SK-N-DZ (cell line): ENCODE measurements at regions not wholly inside any gene's neighbourhood (a gene's known extent, or its start where the extent isn't known, plus 50 kb on each side); places are given as distances from the start of the nearest gene placed in this dataset.

ENCODE experiments used
- DNase-seq: peaks from one replicate; pipeline ENCODE4 v3.0.0-alpha.2; 2015; ENCODE audit warnings: low spot score

DNA sequence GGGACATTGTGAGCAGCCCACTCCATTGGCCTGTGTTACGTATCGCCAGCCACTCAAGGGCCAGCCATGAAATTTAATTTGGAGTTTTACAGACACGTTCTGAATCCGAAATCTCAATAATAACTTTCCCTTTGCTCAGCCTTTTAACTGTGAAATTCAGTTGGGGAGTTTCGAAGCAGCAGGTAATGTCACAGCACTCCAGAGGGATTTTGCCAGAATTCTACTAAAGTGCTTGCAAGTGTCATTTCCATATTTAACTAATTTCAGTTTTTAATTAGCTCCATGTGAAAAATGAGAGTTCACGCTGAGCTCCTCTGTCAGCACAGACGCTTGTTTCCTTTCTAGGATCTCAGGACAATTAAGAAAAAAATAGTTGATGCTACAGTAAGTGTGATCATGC is 267.1 kb upstream of the WWC1 start:
- DNase-seq = no peak

DNA sequence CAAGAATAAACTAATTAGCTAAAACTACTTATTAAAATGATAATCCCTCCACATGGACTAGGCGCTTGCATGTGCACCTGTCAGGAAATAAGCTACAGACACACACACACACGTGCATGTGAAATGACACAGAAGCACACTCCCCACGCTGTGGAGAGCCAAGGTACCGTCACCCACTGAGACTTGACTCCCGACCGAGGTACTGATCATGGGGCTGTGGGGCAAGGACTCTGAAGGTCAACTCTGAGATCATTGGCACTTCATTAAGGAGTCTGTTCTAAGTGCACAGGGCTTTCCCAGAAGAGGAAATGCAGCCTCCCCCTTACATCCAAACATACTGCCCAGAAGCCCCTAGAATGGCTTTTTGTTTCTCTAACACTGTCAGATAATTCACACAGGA is 264.4 kb upstream of the WWC1 start:
- no peak for DNase-seq

DNA sequence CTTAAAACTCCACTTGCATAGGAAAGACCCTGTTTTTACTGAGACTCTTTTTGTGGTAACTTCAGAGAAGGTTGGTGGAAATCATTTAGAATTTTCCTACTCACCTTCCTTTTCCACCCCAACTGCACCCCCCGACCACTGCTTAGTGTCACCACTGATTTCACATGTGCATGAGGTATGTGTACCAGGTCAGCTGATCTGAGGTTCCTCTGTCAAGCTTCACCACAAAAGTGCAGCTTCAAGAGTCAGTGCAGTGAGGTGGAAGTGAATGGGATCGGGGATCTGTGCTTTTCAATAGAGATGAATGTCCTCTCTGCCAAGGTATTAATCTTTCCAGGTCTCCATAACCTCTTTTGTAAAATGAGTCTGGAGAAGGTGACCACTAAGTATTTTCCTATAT is 260.5 kb upstream of the WWC1 start:
- no peak for DNase-seq

DNA sequence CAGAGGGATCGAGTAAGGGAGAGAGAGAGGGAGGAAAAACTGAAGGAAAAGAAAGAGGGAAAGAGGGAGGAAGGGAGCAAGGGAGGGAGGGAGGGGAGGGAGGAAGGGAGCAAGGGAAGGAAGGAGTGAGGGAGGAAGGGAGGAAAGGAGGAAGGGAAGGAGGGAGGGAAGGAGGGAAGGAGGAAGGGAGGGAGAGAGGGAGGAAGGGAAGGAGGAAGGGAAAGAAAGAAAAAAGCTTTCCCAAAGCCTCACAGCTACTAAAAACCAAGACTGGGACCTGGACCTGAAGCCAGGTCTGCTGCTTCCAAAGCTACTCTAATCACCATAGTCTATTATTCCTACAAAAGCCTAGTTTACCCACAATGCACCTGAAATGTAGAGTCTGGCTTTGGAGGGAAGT is 259.8 kb upstream of the WWC1 start:
- DNase-seq = no peak

DNA sequence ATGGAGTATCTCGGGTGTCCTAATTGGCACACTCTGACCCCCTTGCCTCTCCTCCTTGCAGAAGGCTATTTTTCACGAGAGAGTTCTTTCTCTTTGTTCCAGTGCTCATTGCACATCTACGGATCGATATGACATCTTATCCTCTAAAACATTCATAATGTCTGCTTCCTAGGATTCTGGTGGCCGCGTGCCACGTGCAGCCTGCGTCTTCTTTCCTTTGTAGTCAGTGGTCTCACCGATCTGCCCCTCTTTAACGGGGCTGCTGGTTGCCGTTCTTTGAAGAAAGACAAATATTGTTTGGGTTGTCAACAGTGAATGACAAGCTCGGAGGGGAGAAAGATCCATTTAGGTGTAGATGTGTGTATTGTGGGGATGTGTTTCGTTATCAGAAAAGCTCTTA is 252.4 kb upstream of the WWC1 start:
- DNase-seq = no peak

DNA sequence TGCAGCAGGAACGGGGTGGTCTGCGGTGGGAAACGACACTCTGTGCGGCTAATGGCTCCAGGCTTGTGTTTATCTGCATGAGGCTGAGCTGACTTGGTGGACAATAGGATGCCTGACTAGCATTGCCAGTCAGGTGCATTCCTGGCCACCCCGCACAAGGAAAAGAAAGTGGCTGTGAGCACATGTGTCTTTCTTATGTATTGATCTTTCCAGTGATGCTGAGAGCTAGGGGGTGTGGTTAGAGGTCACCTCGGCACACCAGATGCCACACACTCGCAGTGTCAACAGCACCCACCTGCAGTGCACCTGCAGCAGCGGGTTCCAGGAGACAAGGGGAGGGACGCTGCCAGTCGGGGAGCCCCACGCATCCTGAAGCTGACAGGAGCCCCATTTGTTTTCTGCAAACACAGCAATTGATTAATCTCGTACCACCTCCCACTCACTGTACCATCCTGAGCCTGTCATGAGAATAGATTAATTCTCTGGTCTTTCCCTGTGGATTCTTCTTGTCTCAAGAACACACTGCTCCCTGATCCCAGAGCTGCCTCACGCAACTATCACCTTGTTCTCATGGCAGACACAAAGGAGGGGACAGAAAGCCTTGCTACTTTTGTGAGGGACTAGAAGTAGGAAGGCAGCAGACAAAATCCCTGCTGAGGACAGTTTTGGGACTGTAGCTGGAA is 251.7 kb upstream of the WWC1 start:
- no peak for DNase-seq

DNA sequence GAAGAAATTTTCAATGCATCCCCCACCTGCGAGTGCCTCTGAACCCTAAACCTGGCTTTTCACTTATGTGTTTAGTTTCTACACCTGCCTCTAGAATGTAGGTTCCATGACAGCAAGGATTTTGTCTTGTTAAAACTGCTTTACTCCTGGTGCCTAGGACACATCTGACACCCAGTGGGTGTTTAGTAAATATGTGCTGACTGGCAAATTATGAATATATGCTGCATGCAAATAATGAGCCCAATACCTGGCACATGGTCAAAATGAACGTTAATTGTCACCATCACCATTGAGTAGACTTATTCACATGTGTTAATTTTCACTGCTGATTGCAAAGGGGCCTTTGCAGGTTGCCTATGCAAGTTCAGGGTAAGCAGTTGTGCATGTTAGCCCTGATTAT is 249.9 kb upstream of the WWC1 start:
- no peak for DNase-seq

DNA sequence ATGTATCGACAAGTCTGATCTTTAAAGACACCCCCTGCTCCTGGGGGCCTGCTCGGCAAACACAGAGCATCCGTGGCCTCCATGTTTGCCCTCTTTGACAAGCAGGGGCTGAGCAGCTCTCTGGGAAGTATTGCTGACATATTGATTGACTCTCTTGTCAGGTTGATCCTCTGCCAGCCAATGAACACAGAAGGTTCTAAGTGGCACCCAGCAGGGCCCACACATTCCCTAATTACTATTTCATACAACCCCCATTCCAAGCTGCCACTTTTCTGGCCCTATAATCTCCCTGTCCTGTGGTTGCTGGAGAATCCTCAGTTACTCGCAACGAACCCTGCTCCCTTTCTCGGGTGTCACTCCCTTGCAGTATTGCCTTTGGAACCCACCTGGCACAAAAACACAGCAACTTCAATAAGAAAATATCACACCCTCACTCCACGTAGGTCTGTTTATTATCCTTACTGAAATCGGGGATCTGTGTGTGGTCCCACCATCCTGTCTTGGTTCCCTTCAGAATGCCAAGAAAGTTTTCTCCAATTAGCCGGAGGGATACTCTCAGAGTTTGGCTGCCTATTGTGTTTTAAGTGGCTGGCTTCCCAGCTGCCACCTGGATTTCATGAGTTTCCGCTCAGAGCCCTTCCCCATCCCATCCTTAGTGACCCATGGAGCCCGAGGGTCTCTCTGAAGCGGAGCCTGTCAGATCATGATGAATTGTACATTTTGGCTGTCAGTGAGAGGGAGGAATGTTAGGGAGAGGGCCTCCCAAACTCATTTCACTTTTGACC is 249.0 kb upstream of the WWC1 start:
- DNase-seq = no peak

DNA sequence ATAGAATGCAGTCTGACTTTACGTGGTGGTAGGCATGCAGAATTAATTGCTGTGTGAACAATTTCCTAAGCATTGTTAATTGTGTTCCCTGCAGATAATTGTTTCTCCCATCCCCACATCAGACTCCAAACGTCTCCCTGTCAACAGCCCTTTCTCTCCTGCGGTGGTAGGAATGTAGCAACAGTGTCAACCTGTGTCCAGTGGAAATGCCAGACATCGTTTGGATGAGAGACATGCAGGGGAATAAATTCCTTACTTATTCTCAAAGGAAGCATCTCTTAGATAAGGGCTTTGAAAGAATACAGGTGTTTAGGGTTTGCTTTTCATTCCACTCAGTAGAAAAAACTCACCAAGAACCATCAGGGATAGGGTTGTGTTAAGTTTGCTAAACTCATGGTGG is 245.3 kb upstream of the WWC1 start:
- no peak for DNase-seq

DNA sequence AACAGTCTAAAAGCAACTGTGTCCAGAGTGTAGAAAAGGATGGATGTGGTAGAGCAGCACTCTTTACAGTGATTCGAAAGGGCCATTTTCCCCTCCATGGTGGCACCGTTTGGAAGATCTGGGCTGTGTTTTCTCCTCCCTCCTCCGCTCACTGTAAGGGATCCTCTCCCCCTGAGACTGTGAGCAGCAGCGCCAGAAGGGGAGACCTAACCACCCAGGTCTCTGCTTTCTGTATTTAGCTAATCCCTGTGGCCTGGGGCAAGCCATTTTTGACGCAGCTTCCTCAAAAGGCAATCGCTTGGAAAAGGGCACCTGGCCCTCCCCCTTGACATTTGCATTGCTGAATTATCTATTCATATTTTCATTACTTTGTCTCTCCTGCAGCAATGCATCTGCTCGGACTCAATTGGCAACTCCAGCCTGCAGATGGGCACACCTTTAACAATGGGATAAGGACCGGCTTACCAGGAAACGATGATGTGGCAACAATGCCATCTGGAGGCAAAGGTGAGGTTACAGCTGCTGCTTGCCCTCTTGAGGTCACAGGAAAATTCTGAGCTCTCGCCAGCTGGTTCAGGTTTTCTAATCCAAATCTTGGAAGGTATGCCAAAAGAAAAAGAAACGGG is 244.3 kb upstream of the WWC1 start:
- DNase-seq = peak; percentile 72

DNA sequence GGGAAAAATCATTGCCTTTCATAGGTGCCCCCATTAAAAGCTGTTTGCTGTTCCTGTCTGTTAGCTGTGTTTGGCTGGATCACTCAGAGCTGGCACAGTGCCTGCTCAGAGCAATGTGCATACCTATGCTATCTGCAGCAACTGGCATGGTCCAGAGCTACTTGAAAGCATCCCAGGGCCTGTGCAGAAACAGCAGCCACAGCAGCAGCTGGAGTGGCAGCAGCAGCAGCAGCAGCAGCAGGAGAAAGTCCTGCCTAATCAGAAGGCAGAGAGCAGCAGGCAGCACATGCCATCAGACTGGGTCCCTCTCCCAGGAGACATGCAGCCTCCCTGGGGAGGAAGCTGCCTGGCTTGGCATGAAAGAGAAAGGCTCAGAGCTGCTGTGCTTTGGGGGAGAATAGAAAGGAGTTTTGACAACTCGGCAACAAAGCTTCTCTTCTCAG is 243.8 kb upstream of the WWC1 start:
- peak; percentile 36 for DNase-seq

DNA sequence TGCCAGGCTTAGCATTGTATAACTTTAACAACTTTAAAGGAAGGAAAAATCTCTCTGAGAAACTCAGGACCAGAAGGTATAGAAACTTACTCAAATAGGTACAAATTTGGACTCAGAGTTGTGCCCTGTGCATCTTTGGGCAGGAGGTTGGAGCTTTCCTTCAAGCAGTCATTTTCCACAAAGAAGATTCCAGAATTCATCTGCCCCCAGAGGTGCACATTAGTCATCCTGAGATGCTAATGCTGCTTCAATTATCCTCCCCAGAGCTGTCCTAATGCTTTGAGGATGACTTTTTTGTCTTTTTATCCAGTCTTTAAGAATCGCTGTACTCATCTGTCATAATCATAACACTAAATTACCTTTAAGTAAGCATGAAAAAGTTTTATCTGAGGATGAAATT is 243.0 kb upstream of the WWC1 start:
- DNase-seq = no peak

DNA sequence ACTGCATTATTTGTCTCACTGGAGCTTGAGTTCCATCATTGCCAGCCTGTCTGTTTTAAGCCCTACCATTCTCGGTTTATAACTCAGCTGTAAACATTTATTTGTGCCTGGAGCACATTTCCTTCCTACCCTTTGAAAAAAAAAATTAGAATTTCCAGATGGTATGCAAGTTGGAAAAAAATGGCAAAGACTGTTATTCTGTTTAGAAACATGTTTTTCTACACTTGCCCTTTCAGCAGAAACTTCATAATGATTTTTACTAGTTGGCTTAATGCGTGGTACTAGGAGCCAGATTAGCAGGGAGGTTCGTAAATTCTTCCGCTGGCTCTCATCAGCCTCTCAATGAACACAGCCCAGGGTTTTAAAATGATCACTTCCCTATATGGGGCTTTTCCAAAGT is 238.8 kb upstream of the WWC1 start:
- no peak for DNase-seq

DNA sequence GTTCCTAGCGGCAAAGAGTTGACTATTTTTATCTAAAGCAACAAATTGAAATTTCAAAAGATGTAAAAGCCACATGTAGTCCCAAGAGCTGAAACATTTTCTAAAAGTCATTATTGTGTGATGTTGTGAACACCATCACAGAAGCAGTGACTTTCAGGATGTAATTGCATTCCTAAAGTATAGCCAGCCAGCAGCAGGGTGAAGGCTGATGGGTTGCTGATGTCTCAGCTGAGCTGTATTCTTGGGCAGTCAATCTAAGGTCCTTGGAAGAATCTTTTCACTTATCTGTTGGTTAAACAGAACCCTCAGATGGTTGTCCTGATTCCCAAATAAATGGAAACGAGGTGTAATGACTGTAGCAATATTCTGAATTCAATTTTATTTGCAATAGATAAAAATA is 237.4 kb upstream of the WWC1 start:
- no peak for DNase-seq

DNA sequence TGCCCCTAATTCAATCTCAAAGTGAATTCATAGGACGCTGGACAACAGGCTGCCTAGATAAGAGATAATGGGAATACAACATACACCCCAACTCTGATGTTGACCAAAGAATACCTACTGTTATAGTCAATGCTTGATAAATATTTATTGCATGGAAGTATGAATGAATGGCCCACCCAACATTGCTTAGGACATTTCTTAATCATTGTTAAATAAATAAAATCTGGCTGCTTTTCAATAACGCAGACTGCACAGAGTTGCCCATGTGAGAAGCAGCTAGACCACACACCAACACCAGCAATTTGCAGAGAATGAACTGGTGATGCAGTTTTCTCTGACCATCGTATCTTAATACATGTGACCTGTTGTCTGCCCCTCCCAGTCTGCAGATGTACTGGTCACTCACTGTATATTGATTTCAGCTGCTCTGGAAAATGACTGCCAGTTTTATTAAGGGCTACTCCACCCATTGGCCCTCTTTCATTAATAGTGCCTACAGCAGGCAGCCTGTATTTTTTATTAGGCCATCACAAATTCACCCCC is 236.2 kb upstream of the WWC1 start:
- no peak for DNase-seq

DNA sequence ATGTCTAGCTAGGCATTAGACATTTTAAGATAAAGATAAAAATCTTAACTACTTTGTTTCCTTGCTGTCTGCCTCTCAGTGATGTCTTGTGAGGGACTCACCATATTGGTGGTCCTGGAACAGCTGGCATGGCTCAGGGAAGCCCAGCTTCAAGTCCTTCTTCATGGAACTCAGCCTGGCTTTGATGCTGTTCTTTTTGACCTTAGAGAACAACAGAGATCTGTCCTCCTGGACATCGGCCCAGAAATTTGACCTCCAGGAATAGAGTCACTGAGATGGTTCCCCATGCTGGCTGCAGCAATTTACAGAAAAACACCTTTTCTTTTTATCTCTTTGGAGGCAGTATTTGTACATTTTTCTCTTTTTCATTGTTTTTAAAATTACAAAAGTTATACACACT is 235.5 kb upstream of the WWC1 start:
- DNase-seq = no peak

DNA sequence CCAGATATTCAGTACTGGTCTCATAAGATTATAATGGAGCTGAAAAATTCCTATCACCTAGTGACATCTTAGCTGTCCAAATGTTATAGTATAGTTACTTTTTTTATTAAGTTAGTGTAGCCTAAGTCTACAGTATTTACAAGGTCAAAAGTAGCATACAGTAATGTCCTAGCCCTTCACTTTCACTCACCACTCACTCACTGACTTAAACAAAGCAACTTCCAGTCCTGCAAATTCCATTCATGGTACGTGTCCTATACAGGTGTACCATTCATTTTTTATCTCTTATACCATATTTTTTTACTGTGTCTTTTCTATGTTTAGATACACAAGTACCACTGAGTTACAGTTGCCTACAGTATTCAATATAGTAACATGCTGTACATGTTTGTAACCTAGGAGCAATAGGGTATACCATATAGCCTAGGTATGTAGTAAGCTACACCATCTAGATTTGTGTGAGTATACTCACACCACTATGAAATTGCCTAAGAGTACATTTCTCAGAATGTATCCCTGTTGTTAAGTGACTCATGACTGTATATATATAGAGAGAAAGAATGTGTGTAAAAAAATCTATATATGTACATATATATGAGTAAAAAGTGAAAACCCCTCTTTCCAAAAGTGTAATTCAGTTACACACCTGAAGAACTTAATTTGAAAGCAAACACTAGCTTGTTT is 234.8 kb upstream of the WWC1 start:
- no peak for DNase-seq

DNA sequence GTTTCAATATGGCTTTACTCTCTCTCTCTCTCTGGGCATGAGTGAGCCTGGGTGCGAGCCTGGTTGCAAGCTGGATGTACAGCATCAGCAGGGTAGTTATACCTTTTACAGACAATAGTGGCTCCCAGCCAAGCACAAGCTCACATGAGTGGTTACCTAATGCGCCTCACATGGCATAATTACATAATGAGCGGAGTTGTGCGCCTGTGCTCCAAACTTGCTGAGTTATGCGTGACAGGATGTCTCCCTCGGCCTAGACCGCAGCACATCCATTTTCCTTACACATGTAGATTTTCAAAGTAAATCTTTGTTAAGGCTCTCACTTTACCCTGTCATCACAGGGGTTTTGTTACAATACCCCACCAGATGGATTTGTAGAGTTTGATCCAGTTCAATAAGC is 233.5 kb upstream of the WWC1 start:
- no peak for DNase-seq

DNA sequence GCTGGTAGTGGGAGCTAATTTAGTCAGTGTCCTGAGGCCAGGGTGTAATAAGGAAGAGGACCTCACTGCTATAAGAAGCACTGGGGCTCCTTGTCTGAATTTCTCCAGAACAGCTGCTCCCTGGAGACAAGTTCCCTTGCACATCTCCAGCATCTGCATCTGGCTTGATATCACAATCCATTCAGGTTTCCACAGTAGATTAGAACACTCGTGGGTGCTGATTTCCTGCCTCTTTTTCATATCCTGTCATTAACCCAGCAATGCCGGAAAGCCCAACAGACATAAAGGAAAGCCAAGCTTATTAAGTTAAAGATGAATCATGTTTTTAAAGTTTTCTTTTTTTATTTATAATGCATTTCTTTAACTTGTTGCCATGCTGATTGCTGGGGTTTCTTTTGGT is 232.3 kb upstream of the WWC1 start:
- no peak for DNase-seq

DNA sequence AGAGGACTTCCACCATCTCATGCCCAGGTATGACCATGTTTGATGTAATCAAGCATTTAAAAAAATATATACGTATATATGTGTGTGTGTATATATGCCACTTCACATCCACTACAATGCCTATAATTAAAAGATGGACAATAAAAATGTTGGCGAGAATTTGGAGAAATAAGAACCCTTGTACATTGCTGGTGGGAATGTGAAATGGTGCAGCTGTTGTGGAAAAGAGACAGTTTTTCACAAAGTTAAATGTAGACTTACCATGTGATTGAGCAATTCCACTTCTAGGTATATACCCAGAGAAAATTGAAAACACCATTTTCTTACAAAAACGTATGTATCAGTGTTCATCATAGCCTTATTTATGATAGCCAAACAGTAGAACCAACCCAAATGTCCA is 229.2 kb upstream of the WWC1 start:
- DNase-seq = no peak

DNA sequence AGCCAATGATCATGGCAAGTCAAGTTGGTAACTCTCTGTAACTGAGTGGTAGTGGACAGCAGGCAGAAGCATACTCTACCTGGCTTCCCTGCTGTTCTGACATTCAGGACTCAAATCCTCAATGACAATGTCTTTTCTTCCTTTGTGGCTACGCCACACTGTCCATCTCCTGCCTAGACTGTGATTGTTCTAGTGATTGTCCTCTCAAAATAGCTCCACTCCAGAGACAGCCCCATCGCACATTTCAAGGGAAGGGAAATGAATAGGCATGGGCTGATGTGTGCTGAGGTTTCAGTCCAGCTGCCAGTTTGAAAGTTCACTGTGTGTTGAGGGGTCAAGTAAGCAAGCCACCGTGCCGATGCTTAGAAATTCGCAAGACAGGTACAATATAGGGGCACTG is 227.0 kb upstream of the WWC1 start:
- DNase-seq = no peak

DNA sequence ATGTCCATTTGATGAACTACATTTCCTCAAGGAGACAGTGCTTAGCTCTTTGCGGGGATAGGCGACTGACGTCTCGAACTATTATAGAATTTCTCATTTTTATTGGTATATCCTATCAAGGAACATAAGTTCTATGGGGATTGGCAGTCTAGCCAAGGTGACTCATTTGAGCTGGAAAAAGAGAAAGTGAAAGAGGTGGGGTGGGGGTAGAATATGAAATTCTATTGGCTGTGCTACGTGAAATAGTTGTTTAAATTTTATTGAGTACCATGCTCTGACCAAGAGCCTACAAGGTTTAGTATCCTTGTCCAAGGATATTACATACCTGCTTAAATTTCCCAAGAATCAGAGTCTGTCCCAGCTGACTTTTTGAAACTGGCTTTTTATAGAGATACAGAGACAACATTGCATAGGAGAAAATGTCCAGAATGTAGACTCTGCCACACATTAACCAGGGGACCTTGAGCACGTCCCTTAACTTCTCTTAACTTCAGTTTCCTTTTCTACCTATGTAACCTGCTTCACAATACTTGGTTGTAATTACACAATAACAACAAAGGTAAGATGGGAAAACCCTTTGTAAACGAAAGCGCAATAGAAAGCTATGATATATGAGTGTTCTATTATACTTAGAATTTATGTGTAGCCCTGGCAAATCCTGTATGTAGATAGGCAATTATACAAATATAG is 226.4 kb upstream of the WWC1 start:
- DNase-seq = no peak
